Ureter (tissue), 1 donor: ENCODE measurements at regions not wholly inside any gene's neighbourhood (a gene's known extent, or its start where the extent isn't known, plus 50 kb on each side); places are given as distances from the start of the nearest gene placed in this dataset.
"Not testable (repeated sequence)": the region's sequence is repeated elsewhere in the genome, so short reads cannot be mapped to it uniquely, and the experiment has no call there.

ENCODE experiments used
- DNase-seq: peaks from one replicate; pipeline ENCODE4 v3.0.0-alpha.2; 2020; ENCODE audit warnings: low spot score
- donor health status: DM: yes; HTN: yes; CAD: no.

GRCh38 chr10:35858676-35859283 lies 216.7 kb upstream of the FZD8 start:
- DNase-seq, result not testable (repeated sequence)

- no peak for DNase-seq
These were observed 215.8 kb upstream of the FZD8 start for GRCh38 chr10:35857860-35858259.

DNA sequence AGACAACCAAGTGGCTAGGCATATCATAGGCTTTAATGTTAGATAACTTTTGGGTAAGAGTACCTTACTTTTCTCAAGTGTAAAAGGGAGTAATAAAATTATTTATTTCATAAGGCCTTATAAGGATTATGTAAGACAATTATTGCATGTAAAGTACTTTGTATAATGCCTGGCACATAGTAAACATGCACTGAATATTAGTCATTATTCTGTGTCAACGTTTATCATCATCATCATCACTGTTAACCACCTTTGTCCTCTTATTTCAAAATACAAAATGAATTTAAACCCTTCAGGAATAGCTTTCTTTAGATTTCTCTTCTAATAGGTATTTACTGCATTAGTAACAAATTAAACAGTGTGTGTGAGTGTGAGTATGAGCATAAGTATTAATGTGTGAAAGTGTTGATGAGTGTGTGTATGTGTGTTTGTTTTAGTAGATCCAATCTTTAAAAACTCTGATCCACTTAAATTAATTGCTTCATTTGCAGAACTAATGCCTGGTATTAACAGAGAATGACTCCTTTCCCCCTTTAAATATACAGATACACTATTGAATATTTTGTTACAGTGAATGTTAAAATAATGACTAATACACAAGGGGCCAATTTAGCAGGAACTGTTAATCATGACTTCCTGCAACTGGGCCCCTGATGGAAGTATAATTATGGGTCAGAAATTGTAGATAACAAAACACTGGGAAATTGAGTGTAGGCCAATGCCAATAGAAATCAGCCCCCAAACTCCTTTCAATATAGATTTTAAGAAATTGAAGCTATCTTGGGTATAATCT lies 213.3 kb upstream of the FZD8 start:
- no peak for DNase-seq

- DNase-seq, result no peak
These were observed 212.6 kb upstream of the FZD8 start for GRCh38 chr10:35854661-35855060.

DNA sequence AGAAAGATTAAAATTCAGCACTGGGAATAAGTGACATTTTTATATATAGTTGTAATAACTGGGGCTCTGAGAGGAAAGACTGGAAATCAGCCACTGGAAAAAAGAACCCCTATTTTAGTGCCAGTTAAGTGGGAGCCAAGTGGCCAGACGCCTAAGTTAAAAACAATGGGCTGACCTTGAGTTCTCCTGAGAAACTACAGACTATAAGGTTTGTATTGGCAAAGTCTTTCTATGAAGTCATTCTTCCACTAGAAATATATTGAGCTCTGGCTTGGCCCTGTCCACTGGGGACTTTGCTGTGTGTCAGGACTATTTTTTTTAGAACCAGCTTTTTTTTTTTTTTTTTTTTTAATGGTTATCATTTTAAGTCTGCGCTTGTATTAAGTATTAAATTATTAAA lies 210.6 kb upstream of the FZD8 start:
- DNase-seq, result no peak

DNA sequence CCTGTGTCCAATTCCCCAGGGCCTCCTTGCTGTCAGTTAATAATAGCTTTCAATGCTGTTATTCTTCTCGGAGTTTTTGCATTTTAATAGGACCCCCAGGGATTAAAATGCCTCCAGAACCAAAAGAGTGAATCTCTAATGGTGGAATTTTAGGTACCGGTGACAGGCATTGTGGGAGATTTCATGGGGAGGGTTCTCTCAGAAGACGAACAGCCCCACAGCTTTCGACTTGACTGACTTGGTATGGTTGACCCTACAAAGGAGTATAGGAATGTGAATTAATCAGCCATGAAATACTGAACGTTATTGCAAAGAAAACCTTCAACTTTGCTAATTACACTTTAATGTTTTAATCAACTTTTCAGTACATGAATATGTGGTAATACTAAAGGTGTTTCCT lies 206.3 kb upstream of the FZD8 start:
- DNase-seq, result no peak

- no peak for DNase-seq
These were observed 202.6 kb upstream of the FZD8 start for GRCh38 chr10:35844686-35845085.

DNA sequence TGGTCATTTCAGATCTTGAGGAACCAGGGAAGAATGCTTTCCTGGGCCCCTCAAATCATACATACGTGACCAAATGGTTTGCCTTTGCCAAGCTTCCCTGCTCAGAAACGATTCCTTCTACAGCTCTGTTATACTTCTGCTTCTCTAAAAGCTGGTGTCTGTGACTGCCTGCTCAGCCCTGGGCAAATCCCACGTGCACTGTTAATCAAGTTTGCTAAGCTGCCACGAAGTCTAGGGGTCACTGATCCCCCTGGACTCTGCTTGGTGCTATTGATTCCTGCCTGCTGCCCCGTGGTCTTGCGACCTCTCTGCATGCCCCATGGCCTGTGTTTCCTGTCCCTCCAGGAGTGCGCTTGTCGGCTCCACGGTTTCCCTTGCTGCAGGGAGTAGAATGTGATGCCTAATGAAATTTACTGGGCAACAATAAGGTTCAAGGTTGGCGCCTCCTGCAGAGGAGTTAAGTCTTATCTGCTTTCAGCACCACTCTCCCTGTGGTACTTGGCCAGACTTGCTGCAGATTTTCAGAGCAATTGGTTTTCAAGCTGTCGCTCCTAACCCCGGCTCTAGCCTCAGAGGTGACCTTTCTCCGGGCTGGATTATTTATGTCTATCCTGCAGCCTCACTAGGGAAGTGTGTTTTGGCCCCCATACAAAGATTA lies 201.6 kb upstream of the FZD8 start:
- DNase-seq, result no peak

DNA sequence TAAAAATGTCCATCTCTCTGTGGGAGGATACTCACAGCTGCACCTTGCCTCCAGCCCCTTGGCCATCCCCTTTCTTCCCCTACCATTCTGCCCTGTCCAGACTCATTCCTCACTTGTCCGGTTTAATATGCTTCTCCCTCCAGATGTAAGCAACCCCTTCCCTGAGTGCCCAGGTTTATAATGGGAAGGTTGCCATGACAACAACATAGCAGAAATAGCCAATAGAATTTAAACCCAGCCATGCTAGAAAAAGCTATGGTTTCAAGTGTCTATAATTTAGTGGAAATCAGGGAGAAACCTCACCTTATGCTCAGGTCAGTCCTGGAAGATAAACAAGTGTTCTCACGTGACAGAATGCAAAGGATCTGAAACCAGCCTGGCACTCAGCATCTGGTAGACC lies 196.0 kb upstream of the FZD8 start:
- DNase-seq, result no peak

- no peak for DNase-seq
These were observed 193.4 kb upstream of the FZD8 start for GRCh38 chr10:35835545-35835944.

- no peak for DNase-seq
These were observed 192.9 kb upstream of the FZD8 start for GRCh38 chr10:35834877-35835494.

GRCh38 chr10:35827783-35828182 lies 185.7 kb upstream of the FZD8 start:
- DNase-seq, result no peak

DNA sequence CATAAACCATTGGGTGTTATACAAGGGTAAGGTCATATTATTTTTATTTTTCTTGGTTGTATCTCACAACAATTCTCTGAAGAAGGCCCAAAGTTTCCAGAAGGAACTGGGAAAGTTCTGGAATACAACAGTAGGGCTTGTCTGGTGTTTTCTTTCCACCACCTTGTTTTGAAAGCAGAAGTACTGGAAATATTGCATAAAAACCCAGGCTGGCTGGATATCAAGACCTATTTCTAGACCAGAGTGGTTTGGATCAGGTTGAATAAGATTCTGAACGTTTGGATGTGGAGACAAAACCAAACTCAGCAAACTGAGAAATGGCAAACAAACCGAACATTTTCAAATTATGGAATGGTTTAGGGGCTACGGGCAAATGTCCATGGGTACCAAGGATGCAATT lies 182.6 kb upstream of the FZD8 start:
- no peak for DNase-seq

GRCh38 chr10:35822316-35822715 lies 180.2 kb upstream of the FZD8 start:
- peak; percentile 69 for DNase-seq

GRCh38 chr10:35821339-35821911 lies 179.3 kb upstream of the FZD8 start:
- DNase-seq, result no peak

GRCh38 chr10:35819736-35820135 lies 177.6 kb upstream of the FZD8 start:
- no peak for DNase-seq

DNA sequence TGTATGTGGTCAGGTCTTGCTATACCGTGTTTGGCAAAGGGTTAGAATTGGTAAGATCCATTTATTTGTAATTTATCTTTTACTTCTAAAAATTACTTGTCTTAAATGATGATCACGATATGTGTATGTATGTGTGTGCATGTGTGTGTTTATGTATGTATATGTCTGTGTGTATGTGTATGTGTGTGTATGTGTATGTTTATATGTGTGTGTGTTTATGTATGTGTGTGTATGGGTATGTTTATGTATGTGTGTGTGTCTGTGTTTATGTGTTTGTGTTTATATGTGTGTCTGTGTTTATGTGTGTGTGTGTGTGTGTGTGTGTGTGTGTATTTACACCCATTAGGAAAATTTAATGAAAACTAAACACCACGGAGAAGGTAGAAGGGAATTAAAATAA lies 176.9 kb upstream of the FZD8 start:
- no peak for DNase-seq

GRCh38 chr10:35817109-35817508 lies 175.0 kb upstream of the FZD8 start:
- not testable (repeated sequence) for DNase-seq

- no peak for DNase-seq
These were observed 171.1 kb upstream of the FZD8 start for GRCh38 chr10:35813219-35813618.

GRCh38 chr10:35808344-35808743 lies 166.2 kb upstream of the FZD8 start:
- no peak for DNase-seq

DNA sequence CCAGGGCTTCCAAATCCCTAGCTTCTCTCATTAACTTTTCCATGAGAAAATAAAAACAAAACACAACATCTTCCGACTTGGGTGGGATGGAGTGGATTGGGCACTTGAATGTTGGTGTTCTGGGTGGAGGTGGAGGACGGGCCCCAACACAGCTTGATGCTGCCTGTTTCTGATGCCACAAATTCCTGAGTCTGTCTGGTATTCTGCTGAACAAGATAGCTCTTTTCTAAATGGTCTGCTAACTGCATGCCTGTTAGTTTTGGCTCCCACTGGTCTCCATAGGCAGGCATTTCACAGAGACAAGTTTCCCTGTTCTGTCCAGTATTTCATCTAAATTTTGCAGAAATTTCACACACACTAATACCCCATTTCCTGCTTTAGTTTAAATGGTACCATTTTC lies 160.9 kb upstream of the FZD8 start:
- no peak for DNase-seq

DNA sequence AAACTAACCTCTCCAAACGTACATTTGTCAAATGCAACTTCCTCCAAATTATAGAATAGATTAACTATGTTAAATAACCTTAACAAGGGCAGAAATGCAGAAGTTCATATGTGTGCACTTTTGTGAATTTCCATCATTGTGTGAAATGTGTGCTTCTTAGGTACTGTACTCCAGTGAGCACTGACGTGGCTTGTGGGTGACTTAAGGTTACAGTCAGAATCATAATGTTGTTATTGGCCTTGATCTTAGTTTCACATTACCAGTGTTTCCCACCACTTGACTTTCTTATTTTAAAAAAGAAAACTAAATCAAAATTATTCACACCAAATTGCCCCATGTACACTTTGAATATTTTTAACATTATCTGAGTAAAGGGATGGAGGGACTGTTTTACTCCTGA lies 155.1 kb upstream of the FZD8 start:
- DNase-seq, result no peak
